Type B pancreatic cell (in vitro differentiated cells): ENCODE measurements at regions not wholly inside any gene's neighbourhood (a gene's known extent, or its start where the extent isn't known, plus 50 kb on each side); places are given as distances from the start of the nearest gene placed in this dataset.

Source experiments
- DNase-seq: peaks from one replicate; pipeline ENCODE4 v3.0.0; 2021; ENCODE audit warnings: mixed read lengths; ENCODE audit not compliant: unreplicated experiment; ENCODE audit errors: extremely low spot score
- H3K27ac Mint-ChIP-seq: 2 replicates; pipeline ENCODE4 v1.8.0; 2021; ENCODE audit warnings: mild to moderate bottlenecking, mixed read lengths
- H3K27me3 Mint-ChIP-seq: 2 replicates; pipeline ENCODE4 v1.8.0; 2021; ENCODE audit warnings: mixed read lengths
- H3K36me3 Mint-ChIP-seq: 2 replicates; pipeline ENCODE4 v1.8.0; 2021; ENCODE audit warnings: mixed read lengths
- H3K4me1 Mint-ChIP-seq: one replicate; pipeline ENCODE4 v1.8.0; 2021; ENCODE audit warnings: mixed read lengths; ENCODE audit not compliant: unreplicated experiment
- H3K4me3 Mint-ChIP-seq: 2 replicates; pipeline ENCODE4 v1.8.0; 2021; ENCODE audit warnings: mild to moderate bottlenecking, mixed read lengths
- H3K9me3 Mint-ChIP-seq: 2 replicates; pipeline ENCODE4 v1.8.0; 2021; ENCODE audit warnings: mixed read lengths
- CTCF ChIP-seq: fragments of 200-600 bp; sonication (generic); conservative IDR thresholded peaks from 2 replicates; pipeline ENCODE4 v1.5.0; 2021; ENCODE audit warnings: antibody characterized with exemption, mild to moderate bottlenecking

- Mint-ChIP-seq H3K4me1 (peaks cover 15% of the 10 kb centered on the region), H3K36me3 (no peaks in the 10 kb centered on the region), H3K27me3 (peaks cover 23% of the 10 kb centered on the region), H3K27ac (no peak overlapping the region), H3K4me3 (no peak overlapping the region), H3K9me3 (no peaks in the 10 kb centered on the region)
- TF ChIP-seq CTCF = no peak
- DNase-seq = no peak
Observed at GRCh38 chr16:65195998-65196397, 74.1 kb upstream of the CDH11 start.

- no peak overlapping the region for H3K27ac Mint-ChIP-seq
- TF ChIP-seq CTCF = no peak
- peaks cover 12% of the 10 kb centered on the region for H3K27me3 Mint-ChIP-seq
- H3K4me1 Mint-ChIP-seq = no peaks in the 10 kb centered on the region
- DNase-seq = no peak
- no peak overlapping the region for H3K4me3 Mint-ChIP-seq
- H3K36me3 Mint-ChIP-seq = no peaks in the 10 kb centered on the region
- no peaks in the 10 kb centered on the region for H3K9me3 Mint-ChIP-seq
Observed at GRCh38 chr16:65185241-65185778, 63.4 kb upstream of the CDH11 start.

GRCh38 chr16:65181071-65181561, 59.3 kb upstream of the CDH11 start:
- Mint-ChIP-seq H3K9me3 (no peaks in the 10 kb centered on the region), H3K36me3 (no peaks in the 10 kb centered on the region), H3K27ac (no peak overlapping the region), H3K4me1 (no peaks in the 10 kb centered on the region), H3K4me3 (no peak overlapping the region), H3K27me3 (peaks cover 5% of the 10 kb centered on the region)
- TF ChIP-seq CTCF = no peak
- no peak for DNase-seq

- Mint-ChIP-seq H3K36me3 (no peaks in the 10 kb centered on the region), H3K4me1 (no peaks in the 10 kb centered on the region), H3K4me3 (no peak overlapping the region), H3K27ac (no peak overlapping the region), H3K27me3 (peaks cover 6% of the 10 kb centered on the region), H3K9me3 (no peaks in the 10 kb centered on the region)
- DNase-seq = no peak
- TF ChIP-seq CTCF = no peak
Observed at GRCh38 chr16:65178151-65178550, 56.3 kb upstream of the CDH11 start.

- Mint-ChIP-seq H3K4me3 (no peak overlapping the region), H3K4me1 (no peaks in the 10 kb centered on the region), H3K36me3 (no peaks in the 10 kb centered on the region), H3K27me3 (peaks cover 11% of the 10 kb centered on the region), H3K27ac (no peak overlapping the region), H3K9me3 (no peaks in the 10 kb centered on the region)
- DNase-seq = no peak
- no peak for TF ChIP-seq CTCF
Observed at GRCh38 chr16:65176603-65177002, 54.7 kb upstream of the CDH11 start.

- Mint-ChIP-seq H3K9me3 (no peaks in the 10 kb centered on the region), H3K36me3 (no peaks in the 10 kb centered on the region), H3K4me3 (no peak overlapping the region), H3K27ac (no peak overlapping the region), H3K27me3 (peaks cover 21% of the 10 kb centered on the region), H3K4me1 (no peaks in the 10 kb centered on the region)
- TF ChIP-seq CTCF = no peak
- DNase-seq = no peak
Observed at GRCh38 chr16:65172356-65172755, 50.5 kb upstream of the CDH11 start.
